ENCODE measurements at regions not wholly inside any gene's neighbourhood (a gene's known extent, or its start where the extent isn't known, plus 50 kb on each side); places are given as distances from the start of the nearest gene placed in this dataset.
"Not testable (repeated sequence)": the region's sequence is repeated elsewhere in the genome, so short reads cannot be mapped to it uniquely, and the experiment has no call there.

DNA sequence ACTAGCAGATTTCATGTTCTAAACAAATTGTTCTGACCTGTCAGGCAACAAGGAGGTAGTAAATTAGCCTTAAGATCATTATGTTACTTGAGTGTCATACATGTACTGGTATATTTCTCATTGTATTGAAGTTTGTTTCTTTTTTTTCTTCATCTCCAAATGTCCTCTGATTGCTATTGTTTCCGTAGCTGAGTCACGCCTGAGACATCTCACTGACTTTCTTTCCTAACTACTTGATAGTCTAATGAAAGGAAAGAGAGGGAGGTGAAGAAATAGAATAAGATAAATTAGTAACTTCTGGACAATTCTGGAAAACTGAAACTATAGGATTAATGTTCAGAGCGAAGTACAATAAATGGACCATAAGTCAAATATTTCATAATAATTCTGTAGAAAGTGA lies 1049.9 kb downstream of the TSN start:
- DNase-seq (ENCODE audit: low spot score): no peak

DNA sequence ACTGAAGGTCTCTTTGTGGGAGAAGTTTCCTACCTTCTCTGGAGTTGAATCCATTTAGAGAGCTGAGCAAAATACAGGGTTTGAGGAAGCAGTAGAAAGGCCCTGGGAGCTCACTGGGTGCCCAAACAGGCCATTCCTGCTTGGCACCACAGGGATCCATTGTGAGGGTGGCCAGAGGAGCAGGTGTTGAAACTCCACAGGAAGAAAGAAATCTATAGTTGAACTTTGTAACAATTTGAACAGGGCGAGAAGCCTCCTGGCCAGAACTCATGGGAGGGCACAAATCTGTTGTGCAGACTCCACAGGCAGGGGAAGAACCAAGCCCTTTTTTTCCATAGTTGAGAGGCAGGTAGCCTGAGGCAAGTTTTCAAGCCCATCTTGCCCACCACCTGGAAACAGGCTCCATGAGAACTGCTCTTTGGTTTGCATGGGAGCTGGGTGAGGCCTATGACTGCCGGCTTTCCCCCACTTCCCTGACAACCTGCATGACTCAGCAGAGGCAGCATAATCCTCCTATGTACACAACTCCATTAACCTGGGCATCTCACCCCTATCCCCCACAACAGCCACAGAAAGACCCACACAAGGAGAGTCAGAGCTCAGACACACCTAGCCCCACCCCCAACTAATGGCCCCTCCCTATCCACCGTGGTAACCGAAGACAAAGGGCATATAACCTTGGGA lies 1053.0 kb downstream of the TSN start:
- no peak for DNase-seq (ENCODE audit: low spot score)

DNA sequence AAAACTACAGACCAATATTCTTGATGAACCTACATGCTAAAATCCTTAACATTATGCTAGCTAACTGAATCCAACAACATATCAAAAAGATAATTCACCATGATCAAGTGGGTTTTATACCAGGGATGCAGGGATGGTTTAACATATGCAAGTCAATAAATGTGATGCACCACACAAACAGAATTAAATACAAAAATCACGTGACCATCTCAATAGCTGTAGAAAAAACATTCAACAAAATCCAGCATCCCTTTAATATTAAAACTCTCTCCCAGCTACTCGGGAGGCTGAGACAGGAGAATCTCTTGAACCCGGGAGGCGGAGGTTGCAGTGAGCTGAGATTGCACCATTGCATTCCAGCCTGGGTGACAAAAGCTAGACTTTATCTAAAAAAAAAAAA lies 1056.8 kb downstream of the TSN start:
- not testable (repeated sequence) for DNase-seq (ENCODE audit: low spot score)

DNA sequence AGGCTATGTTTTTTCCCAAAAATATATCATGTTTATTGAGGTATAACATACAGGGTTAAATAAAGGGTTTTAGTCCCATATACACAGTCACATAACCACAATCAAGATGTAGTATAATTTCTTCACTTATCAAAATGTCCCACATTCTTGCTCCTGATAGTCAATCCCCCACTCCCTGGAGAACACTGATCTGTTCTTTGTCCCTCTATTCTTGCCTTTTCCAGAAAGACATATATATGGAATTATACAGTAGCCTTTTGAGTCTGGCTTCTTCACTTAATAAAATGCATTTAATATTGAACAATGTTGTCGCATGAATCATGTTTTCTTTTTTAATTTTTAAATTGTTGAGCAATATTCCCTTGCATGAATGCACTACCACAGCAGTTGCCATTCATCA lies 1059.7 kb downstream of the TSN start:
- no peak for DNase-seq (ENCODE audit: low spot score)

DNA sequence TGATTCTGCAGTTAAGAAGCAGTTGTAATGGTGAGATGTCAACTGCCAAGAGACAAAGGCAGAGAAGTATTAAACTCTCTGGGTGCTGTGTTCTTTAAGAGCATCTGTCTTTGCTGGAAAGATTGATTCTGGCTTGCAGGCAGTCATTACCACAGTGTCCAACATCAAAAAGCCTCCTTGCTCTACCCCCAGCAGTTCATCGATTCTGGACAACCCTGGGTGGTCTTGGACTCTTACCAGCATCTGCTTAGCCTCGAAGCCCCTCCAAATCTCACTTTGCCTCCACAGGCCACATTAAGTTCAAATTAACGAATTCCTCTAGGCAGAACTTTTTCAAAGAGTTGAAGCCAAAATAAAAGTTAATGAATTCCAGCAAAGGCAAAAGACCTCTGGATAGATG lies 1061.4 kb downstream of the TSN start:
- no peak for DNase-seq (ENCODE audit: low spot score)

DNA sequence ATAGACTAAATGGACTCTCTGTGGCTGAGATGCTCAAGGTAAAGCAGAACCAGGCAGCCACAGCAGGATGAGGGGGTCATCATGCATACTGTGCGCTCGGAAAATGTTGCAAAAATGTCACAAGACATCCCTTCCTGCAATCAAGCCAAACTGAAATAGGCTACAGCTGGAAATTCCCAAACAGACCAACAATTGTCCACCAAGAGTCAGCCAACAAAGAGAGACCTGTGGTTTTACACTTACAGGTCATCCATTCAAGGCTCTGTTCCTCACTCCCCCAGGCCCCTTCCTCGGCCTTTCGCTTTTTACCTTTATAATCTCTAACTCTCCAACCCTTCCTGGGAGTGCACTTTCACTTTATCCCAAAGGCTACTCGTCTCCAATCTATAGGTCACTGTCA lies 1066.9 kb downstream of the TSN start:
- no peak for DNase-seq (ENCODE audit: low spot score)

DNA sequence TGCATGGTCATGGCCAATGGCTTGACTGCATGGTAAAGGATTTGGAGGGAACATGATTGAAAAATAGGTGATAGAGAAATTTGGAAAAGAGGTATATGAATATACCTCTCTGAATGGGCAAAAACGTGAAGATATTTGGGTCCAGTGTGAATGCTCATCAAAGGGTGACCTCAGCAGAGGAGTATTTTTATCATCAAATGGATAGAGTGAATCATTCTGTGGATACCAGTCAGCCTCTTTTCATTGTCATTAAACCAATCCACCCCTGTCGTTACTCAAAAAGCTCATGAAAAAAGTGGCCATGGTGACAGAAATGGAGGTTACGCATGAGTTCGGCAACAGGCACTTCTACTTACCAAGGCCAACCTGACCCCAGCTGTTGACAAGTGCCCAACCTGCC lies 1074.7 kb downstream of the TSN start:
- DNase-seq (ENCODE audit: low spot score): no peak

DNA sequence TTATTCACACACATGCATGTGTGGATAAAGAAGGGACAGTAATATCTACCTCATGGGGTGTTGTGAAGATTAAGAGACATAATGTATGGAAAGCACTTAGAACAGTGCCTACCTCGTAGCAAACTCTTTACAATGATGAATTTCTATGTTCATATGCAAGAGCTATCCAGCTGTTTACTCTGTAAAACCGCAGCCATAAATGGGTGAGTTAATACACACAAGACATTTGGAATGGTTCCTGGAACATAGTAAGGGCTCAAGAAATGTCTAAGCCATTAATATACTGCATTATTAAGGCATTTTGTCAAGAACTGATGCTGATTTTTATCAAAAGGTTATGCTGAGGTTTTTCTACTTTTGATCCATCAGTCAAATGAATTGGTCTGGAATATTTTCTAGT lies 1076.2 kb downstream of the TSN start:
- no peak for DNase-seq (ENCODE audit: low spot score)

DNA sequence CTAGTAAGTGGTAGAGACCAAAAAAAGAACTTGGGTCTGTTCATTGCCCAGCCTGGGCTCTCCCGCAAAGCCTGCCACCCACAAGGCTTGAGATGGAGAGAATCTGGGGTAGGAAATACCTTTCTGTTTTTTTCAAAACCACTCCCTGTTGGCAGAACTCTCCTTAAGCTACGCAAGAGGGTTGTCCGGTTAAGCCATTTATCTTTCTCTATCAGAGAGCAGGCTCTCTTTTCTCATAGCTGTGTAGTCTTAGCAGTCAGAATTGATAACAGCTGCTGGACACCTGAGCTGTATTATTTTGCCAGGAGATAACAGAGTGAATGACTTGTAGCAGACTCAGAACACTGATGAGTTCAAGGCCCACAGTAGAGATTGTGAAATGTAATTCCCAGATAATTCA lies 1088.1 kb downstream of the TSN start:
- DNase-seq (ENCODE audit: low spot score): no peak

DNA sequence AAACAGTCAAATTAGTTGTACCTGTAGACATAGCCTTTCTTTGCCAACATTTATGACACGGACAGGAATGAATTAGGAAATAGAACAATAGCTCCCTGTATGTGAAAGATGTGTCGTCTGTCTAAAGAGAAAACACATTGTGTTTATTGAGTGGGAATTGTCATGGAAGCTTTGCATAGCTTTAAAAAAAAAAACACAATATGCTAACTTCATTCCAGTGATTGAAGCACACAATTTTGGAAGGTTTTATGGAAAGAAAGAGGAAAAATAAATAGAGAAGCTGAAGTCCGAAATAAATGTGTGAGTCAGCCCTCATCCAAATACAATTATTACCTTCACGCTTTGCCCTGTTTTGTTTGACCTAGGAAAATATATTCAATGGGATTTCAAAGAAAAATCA lies 1095.7 kb downstream of the TSN start:
- no peak for DNase-seq (ENCODE audit: low spot score)

DNA sequence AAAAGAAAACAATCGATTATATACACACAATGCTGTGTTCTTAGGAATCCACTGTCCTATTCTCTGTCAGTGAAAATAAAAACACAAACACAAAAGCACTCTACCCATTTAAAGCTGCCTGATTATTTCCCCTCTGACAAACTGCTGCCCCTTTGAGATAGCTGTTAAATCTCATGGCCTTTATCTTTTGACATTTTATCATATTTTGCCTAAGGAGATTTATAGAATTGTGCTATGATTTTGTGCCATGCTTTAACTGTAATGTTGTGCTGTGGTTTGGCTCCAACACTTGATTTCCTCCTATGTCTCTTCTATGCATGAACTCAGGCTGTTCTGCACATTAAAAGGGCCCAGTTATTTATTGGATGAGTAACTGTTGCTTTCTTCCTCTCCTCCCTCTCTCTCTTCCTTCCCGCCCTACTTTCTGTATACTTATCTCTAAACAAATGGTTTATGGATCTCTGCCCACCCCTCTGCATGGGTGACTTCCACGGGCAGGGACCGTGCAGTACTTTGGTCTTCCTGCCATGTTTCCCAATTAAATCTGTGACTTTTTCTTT lies 1096.6 kb downstream of the TSN start:
- DNase-seq (ENCODE audit: low spot score): no peak

DNA sequence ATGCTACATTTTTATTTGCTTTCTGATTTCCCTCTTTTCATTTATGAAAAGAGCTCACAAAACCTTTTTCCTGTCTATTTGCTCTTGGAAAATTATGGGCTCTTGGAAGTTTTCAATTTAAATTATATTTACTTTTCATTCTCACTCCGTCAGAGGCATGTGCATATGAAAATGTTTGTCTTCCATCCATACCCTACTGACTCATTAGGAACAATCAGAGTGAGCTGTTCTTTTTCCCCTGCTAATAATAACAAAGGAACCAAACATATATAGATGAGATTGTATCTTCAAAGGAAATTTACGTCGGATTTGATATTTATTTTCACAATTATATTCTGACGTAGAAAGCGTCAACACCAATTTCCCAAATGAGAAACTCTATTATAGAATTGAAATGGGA lies 1101.2 kb downstream of the TSN start:
- DNase-seq (ENCODE audit: low spot score): no peak

DNA sequence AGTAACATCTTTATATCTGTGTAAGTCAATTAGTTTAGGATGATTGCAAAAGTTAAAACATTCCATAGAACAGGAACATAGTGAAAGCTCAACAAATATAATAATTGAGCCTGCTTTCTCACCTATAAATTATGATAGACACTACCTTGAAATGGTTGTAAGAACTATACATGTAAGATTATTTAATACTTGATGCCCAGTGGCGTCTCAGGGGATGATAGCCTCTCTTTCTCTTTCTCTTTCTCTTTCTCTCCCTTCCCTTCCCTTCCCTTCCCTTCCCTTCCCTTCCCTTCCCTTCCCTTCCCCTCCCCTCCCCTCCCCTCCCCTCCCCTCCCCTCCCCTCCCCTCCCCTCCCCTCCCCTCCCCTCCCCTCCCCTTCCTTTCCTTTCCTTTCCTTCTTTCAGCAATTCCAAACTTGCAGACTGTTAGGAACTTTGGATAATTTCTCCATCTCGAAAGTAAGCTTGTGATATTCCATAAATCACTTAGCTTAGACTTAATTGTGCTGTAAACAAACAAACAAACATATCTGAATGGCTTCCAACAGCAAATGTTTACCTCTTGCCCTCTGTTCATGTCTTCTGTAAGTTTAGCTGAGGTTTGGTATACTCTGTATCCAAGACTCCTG lies 1102.7 kb downstream of the TSN start:
- DNase-seq (ENCODE audit: low spot score): no peak

DNA sequence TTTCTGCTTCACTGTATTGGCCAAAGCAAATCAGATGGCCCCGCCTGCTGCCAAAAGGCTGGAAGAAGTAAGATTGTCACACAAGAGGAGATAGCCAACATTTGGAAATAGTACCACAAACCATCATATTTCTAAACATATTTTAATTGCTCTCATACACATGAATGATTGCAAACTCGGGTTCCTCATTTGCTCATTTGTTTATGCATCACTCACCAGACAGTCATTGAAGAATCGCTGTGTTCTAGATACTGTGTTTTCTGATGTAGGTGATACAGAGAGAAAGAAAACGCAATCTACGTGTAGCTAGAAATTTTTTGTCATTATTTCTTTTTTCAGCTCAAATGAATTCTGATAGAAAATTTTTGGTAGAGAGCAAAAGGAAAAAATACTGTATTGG lies 1103.4 kb downstream of the TSN start:
- DNase-seq (ENCODE audit: low spot score): no peak

DNA sequence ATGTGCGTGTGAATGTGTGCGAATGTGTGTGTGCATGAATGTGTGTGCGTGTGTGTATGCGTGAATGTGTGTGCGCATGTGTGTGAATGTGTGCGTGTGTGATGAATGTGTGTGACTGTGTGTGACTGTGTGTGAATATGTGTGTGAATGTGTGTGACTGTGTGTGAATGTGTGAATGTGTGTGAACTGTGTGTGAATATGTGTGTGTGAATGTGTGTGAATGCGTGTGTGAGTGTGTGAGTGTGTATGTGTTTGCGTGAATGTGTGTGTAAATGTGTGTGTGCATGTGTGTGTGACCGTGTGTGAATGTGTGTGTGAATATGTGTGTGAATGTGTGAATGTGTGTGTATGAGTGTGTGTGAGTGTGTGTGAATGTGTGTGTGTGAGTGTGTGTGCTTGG lies 1103.8 kb downstream of the TSN start:
- DNase-seq (ENCODE audit: low spot score): no peak

DNA sequence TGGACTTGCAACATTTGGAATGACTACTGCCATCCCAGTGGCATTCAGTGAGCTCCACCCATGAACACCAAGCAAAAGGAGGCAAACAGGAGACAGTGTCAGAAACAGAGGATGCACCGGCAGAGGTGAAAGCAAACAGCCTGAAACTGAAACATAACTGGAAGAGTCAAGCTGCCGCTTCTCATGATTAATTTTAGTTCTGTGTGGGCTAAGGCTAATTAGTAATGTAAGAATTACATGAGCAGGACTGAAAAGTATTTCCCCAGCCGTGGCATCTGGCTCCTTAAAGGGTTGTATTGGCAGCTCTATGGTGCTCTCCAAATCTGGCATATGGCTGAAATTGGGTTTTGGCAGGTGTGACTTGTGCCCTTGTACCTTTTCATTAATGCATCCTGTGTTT lies 1108.1 kb downstream of the TSN start:
- no peak for DNase-seq (ENCODE audit: low spot score)

DNA sequence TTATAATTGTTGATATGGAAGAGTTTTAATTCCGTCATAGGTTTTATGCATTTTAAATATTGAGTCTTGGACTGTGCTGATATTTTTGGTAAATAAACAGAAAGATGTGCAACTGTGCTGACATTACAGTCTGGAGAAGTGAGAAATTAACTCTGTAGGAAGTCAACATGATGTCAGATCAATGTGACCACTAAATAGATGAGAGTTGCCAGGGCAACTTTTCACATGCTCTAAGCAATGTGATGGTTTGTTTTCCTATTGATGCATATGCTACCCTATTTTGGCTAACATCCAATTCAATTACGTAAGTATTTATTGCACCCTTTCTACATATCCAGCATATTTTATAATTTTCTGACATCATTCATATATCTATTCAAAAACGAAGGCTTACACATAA lies 1109.3 kb downstream of the TSN start:
- DNase-seq (ENCODE audit: low spot score): no peak

DNA sequence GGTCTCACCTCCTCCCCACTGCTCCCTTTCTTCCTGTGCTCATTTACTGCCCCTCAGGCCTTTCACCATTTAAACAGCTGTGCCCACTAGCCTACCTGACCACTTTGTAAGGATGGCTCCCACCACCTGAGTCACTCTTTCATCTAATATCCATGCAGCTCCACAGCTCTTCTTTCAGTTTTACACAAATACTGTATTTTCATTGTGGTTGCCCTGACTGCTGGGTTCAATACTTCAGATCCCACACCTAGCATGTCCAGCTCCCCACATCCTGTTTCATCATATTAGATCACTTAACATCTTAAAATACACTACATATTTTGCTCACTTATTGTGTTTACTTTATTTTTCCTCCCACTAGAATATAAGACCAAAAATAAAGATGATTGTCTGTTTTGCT lies 1110.6 kb downstream of the TSN start:
- DNase-seq (ENCODE audit: low spot score): no peak

DNA sequence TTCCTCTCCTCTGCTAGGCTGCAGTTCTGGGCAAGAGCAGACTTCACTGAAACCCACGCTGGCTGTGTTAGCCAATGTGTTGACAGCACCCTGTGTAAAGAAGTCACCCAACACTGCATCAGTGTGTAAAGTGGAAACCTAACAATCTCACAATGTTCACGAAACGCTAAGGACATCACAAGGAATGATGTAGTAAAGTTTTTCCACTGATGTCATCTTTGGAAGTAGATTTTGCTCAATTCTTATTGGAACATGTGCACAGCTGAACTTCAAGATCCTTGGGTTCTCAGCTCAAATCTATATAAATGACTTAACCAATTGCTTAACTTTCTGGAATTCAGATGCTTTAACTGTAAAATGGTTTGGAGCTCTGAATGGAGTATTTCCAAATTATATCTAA lies 1112.5 kb downstream of the TSN start:
- no peak for DNase-seq (ENCODE audit: low spot score)

DNA sequence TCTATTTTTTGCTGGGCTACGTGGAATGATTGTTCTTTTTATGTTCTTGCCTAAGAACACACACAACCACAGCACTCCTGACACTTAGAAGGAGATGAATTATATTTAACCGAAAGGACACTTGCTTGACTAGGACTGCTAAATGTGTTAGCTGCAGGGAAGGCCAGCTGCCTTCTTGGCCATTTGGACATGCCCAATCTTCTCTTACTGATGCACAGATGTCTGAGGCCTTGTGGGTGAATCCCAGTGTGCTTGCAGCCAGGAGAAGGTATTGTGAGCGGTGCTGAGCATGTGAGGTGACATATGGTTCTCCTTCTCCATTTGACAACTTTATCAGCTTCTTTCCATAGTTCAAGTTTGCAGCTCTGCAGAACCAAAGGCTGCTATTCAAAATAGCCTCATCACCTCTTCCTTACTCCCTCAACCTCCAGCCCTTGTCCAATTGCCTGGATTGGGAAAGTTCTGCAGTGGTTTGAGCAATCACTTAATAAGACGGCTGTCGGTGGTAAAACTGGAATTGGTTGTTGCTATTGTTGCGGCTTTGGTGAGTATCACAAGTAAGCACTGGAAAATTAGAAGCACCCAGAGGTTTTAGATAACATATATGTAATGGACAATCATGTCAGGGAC lies 1113.3 kb downstream of the TSN start:
- no peak for DNase-seq (ENCODE audit: low spot score)

DNA sequence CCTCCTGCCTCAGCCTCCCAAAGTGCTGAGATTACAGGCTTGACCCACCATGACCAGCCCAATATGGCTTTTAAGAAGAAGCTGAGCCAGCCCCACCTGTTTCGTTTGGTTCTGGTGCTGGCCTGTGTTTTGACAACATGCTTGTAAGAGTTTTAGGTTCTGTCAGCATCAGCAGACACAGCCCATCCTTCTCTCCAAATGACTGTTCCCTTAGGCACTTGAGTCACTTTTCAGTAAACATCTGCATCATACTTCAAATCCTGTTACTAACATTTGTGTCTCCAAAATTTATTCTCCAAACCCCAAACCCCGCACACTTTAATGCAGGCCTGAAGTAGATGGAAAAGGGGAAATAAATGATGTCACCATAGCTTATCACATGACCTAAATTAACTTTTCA lies 1118.5 kb downstream of the TSN start:
- no peak for DNase-seq (ENCODE audit: low spot score)

DNA sequence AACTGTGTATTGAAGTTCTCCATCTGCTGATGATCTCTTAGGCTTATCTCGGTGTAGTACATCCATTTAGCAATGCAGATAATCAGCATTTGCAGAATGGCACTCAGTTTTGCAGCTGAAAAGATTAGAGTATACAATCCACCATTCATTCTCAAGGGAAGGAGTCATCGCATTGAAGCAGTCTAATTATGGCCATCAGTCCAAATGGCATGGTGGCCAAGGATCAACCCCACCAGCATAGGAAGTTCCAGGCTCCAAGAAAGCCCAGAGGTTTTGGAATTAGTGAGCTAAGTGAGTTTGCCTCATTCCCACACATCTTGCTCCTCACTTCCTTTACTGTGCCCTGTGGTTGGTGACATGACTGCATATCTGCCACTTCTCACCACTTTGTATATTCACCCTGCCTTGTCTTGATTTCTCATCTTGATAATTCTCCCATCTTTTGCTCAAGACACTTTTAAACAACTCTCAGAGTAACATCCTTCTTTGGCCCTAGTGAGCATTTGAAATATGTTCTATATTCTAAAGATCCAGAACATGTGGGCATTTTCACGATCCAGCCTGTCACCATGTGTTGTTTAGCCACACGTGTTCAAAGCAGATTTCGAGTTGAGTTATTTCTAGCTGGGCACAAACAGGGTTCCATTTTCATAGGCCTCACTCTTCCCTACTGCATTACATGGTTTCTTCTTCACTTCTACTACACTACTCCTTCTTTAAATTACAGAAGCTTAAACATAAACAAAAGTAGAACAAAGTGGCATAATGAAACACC lies 1119.8 kb downstream of the TSN start:
- DNase-seq (ENCODE audit: low spot score): no peak

DNA sequence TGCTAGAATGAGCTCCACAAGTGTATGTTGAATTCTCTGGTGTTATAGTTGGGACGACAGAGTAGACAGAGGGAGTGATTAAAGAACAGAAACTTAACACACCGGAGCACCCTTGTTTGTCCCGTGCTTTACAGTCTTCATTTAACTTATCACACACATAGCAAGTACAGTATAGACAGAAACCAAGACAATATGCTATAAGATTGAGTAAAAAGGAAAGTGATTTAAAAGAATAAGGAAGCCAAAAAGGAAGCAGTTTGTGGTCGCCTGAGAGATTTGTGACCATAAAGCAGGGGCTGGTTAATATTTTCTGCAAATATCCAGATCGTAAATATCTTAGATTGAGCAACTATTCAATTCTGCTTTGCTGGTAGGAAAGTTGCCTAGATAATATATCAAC lies 1128.4 kb downstream of the TSN start:
- DNase-seq (ENCODE audit: low spot score): no peak
